Coronary artery (tissue), 2 donors: ENCODE measurements at regions not wholly inside any gene's neighbourhood (a gene's known extent, or its start where the extent isn't known, plus 50 kb on each side); places are given as distances from the start of the nearest gene placed in this dataset.

Source experiments
- DNase-seq: peaks from one replicate; pipeline ENCODE4 v3.0.0-alpha.2; 2017; ENCODE audit warnings: low spot score
- H3K27ac ChIP-seq, 2 donors: fragments of 200-600 bp; sonication (generic); one replicate each; pipeline ENCODE4 v1.5.1; 2016 to 2019
- H3K4me3 ChIP-seq: fragments of 200-600 bp; sonication (generic); 2 replicates; pipeline ENCODE4 v1.5.1; 2016; ENCODE audit warnings: mild to moderate bottlenecking, moderate library complexity
- TF ChIP-seq, protein P1 (sequence below): fragments of 200-600 bp; sonication (generic); IDR thresholded peaks from one replicate; pipeline ENCODE4 v1.5.1; 2019; ENCODE audit warnings: antibody characterized with exemption

GRCh38 chr11:11107076-11107723, 245.8 kb downstream of the CSNK2A3 start:
- TF ChIP-seq, protein P1, sequence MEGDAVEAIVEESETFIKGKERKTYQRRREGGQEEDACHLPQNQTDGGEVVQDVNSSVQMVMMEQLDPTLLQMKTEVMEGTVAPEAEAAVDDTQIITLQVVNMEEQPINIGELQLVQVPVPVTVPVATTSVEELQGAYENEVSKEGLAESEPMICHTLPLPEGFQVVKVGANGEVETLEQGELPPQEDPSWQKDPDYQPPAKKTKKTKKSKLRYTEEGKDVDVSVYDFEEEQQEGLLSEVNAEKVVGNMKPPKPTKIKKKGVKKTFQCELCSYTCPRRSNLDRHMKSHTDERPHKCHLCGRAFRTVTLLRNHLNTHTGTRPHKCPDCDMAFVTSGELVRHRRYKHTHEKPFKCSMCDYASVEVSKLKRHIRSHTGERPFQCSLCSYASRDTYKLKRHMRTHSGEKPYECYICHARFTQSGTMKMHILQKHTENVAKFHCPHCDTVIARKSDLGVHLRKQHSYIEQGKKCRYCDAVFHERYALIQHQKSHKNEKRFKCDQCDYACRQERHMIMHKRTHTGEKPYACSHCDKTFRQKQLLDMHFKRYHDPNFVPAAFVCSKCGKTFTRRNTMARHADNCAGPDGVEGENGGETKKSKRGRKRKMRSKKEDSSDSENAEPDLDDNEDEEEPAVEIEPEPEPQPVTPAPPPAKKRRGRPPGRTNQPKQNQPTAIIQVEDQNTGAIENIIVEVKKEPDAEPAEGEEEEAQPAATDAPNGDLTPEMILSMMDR, result no peak
- DNase-seq, result no peak
- Histone ChIP-seq H3K27ac (no peak overlapping the region), H3K4me3 (no peak overlapping the region)

GRCh38 chr11:11105361-11105760, 247.5 kb upstream of the ZBED5 start:
- no peak for DNase-seq
- TF ChIP-seq, protein P1, result no peak
- no peak overlapping the region for H3K4me3 ChIP-seq
- H3K27ac ChIP-seq, result no peak overlapping the region

DNA sequence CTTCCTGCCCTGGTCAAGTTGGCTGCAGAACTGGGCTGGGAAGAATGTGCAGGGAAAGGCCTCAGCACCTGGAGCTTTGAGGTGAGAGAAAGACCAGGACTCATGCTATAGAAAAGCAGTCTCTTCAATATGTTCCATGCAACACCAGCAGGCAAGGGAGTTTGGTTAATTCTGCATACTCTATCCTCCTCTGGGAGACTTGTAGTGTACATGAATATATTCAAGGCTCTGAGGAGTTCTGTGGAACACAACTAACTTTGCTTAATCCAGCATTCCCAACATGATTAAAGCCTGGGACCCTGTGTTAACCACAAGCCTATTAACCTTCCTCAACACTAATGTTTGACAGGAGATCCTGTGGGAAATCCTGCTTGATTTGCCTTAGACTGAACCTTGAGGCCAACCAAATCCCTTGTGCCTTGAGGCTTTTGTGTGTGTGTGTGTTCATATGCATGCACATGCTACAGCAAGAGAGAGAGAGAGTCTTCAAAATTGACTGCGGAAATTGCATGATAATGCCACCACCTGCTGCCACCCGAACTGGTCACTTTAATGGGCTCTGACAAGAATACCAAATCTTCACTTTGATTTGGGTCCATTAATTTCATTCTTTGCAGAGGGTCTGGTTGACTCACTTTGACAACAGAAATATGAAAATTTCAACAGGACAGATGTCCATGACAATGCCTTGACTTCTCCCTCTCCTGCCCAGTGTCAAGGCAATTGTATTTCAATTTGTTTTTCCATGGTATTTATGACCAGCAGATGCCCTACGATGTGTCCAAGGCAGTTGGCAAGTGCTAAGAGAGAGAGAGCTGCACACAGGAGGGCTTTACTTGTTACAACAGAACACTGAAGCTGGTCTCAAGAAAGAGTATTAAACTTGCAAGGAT, 238.2 kb upstream of the ZBED5 start:
- Histone ChIP-seq H3K27ac (no peak overlapping the region), H3K4me3 (no peak overlapping the region)
- TF ChIP-seq, protein P1, result no peak
- DNase-seq, result no peak

- DNase-seq, result no peak
- TF ChIP-seq, protein P1, result no peak
- no peak overlapping the region for H3K4me3 ChIP-seq
- no peak overlapping the region for H3K27ac ChIP-seq
Measured at GRCh38 chr11:11090495-11090894, 232.6 kb upstream of the ZBED5 start.

DNA sequence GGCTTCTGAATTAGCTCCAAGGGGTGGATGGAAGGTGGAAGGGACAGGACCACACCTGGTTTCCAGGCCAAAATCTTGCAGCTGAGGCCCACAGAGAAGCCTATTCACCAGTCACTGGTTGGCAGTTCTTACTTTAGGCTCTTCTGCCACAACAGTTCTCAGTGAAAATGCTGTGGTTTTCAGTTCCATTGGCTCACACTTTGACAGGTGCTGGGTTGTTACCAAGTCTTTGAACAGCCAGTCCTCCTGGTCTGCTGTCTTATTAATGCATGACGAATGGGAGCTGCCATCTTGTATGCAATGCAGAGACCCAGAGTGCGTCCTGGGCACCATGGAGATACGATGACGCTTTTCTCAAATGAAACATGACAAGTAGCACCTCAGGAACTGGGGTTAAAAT, 232.0 kb upstream of the ZBED5 start:
- TF ChIP-seq, protein P1, result no peak

GRCh38 chr11:11086979-11087378, 229.1 kb upstream of the ZBED5 start:
- no peak for DNase-seq
- no peak overlapping the region for H3K4me3 ChIP-seq
- H3K27ac ChIP-seq, result no peak overlapping the region
- TF ChIP-seq, protein P1, result no peak

More for the DNA sequence above, 232.0 kb upstream of the ZBED5 start:
- Histone ChIP-seq H3K4me3 (no peak overlapping the region), H3K27ac (no peak overlapping the region)
- no peak for DNase-seq
